Ectodermal cell (in vitro differentiated cells): ENCODE measurements at regions not wholly inside any gene's neighbourhood (a gene's known extent, or its start where the extent isn't known, plus 50 kb on each side); places are given as distances from the start of the nearest gene placed in this dataset.

Experiments used
- H3K27ac ChIP-seq: 2 replicates; pipeline ENCODE4 v1.7.0; 2013; ENCODE audit warnings: mild to moderate bottlenecking, low read depth, low read length; ENCODE audit not compliant: insufficient read depth, poor library complexity, severe bottlenecking
- H3K27me3 ChIP-seq: 2 replicates; pipeline ENCODE4 v1.7.0; 2013; ENCODE audit warnings: mild to moderate bottlenecking, low read length; ENCODE audit not compliant: insufficient read depth, control insufficient read depth, poor library complexity, severe bottlenecking
- H3K36me3 ChIP-seq: one replicate; pipeline ENCODE4 v1.7.0; 2013; ENCODE audit warnings: low read length; ENCODE audit not compliant: control insufficient read depth, insufficient read depth
- H3K4me1 ChIP-seq: one replicate; pipeline ENCODE4 v1.7.0; 2013; ENCODE audit warnings: low read length; ENCODE audit not compliant: control insufficient read depth, insufficient read depth
- H3K4me3 ChIP-seq: 2 replicates; pipeline ENCODE4 v1.7.0; 2013; ENCODE audit warnings: low read depth, low read length, control low read depth; ENCODE audit not compliant: insufficient read depth
- H3K9me3 ChIP-seq: 2 replicates; pipeline ENCODE4 v1.7.0; 2013; ENCODE audit warnings: mild to moderate bottlenecking, low read length, moderate library complexity; ENCODE audit not compliant: control insufficient read depth
- WGBS, 2 experiments: methylation state at CpG; one replicate each; pipeline ENCODE4 v1.1.7; 2013; ENCODE audit warnings: missing lambda C conversion rate in 2 of 2; 5-methylcytosine and 5-hydroxymethylcytosine counted together

- Histone ChIP-seq H3K4me3 (no peak overlapping the region), H3K9me3 (no peaks in the 10 kb centered on the region), H3K4me1 (no peaks in the 10 kb centered on the region), H3K27me3 (no peaks in the 10 kb centered on the region), H3K36me3 (no peaks in the 10 kb centered on the region), H3K27ac (no peak overlapping the region)
- WGBS, 2 experiments, result 87 to 90% methylated on average over 15 of the region's 15 CpGs
Measured at GRCh38 chr20:39248171-39248861, 286.2 kb downstream of the DHX35 start.

DNA sequence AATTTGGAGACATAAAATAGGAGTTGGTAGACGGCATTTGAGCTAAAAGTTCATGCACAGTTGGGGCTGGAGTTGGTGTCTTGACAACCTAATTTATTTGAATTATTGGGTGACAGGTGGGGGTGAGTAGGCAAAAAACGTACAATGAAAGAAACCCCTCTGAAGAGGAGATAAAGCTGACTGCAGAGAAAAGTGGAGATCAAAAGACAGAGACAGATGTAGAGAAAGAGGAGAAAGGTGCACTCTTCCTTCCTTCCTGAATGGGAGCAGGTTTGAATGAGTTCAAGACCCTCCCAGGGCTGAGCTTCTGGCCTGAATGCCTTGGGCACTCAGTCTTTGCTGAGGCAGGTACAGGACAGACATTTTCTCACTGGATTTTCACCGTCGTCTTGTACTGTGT is 284.3 kb downstream of the DHX35 start:
- Histone ChIP-seq H3K4me3 (no peak overlapping the region), H3K4me1 (no peaks in the 10 kb centered on the region), H3K27ac (no peak overlapping the region), H3K9me3 (no peaks in the 10 kb centered on the region), H3K27me3 (no peaks in the 10 kb centered on the region), H3K36me3 (no peaks in the 10 kb centered on the region)
- WGBS, 2 experiments, result 76 to 78% methylated on average over 4 of the region's 4 CpGs

- H3K36me3 ChIP-seq, result no peaks in the 10 kb centered on the region
- no peak overlapping the region for H3K27ac ChIP-seq
- no peaks in the 10 kb centered on the region for H3K9me3 ChIP-seq
- 77 to 80% methylated on average over 1 of the region's 1 CpG for WGBS, 2 experiments
- H3K4me1 ChIP-seq, result no peaks in the 10 kb centered on the region
- H3K27me3 ChIP-seq, result no peaks in the 10 kb centered on the region
- no peak overlapping the region for H3K4me3 ChIP-seq
Measured at GRCh38 chr20:39245685-39246311, 283.7 kb downstream of the DHX35 start.

GRCh38 chr20:39243962-39244361 is 281.8 kb downstream of the DHX35 start:
- H3K27ac ChIP-seq, result no peak overlapping the region
- no peaks in the 10 kb centered on the region for H3K36me3 ChIP-seq
- H3K9me3 ChIP-seq, result no peaks in the 10 kb centered on the region
- 82 to 92% methylated on average over 1 of the region's 1 CpG for WGBS, 2 experiments
- no peak overlapping the region for H3K4me3 ChIP-seq
- no peaks in the 10 kb centered on the region for H3K27me3 ChIP-seq
- no peaks in the 10 kb centered on the region for H3K4me1 ChIP-seq

DNA sequence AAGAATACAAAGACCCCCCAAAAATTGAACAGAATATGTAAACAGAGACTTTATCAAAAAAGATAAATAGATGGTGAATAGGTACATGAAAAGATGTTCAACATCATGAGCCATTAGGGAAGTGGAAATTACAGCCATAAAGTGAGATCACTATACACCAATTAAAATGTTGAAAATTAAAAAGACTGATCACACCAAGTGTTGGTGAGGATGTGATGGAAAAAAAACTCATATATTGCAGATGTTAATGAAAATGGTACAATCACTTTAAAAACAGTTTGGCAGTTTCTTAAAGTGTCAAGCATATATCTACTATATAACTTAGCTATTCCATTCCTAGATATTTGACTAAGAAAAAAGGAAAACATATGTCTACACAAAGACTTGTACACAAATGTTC is 280.5 kb downstream of the DHX35 start:
- Histone ChIP-seq H3K4me1 (no peaks in the 10 kb centered on the region), H3K9me3 (no peaks in the 10 kb centered on the region), H3K27ac (no peak overlapping the region)

DNA sequence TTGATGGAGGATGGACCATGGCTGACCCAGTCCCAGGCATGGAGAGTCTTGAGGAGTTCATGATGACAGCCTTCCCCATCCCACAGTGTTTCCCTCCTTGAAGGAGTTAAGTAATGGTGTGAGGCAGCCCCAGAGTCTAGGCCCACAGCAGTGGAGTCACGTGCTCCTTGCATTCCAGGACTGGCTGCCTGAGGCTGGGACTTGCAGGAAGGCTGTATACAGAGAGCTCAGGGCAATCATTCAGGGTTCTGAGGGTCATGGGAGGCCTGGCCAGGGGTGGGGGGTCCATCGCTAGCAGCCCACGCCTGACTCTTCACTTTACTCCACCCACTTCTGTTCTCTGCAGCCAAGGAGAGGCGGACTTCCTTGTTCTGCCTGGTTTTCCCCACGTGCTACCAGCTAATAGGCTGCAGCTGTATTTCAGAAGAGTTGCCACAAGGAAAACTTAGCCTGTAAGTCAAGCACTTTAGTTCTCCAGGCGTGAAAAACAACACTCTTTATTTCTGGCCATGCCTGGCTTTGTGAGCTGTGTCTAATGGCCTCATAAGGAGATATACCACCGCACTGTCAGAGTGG is 272.5 kb downstream of the DHX35 start:
- Histone ChIP-seq H3K27ac (no peak overlapping the region), H3K27me3 (no peaks in the 10 kb centered on the region), H3K36me3 (no peaks in the 10 kb centered on the region), H3K4me3 (no peak overlapping the region), H3K4me1 (no peaks in the 10 kb centered on the region), H3K9me3 (no peaks in the 10 kb centered on the region)
- 81 to 83% methylated on average over 7 of the region's 7 CpGs for WGBS, 2 experiments

More for the DNA sequence above, 280.5 kb downstream of the DHX35 start:
- H3K27me3 ChIP-seq, result no peaks in the 10 kb centered on the region
- no peak overlapping the region for H3K4me3 ChIP-seq
- no peaks in the 10 kb centered on the region for H3K36me3 ChIP-seq

- 90 to 94% methylated on average over 4 of the region's 4 CpGs for WGBS, 2 experiments
- Histone ChIP-seq H3K4me3 (no peak overlapping the region), H3K4me1 (no peaks in the 10 kb centered on the region), H3K27me3 (no peaks in the 10 kb centered on the region), H3K36me3 (no peaks in the 10 kb centered on the region), H3K9me3 (no peaks in the 10 kb centered on the region), H3K27ac (no peak overlapping the region)
Measured at GRCh38 chr20:39233755-39234154, 271.6 kb downstream of the DHX35 start.

DNA sequence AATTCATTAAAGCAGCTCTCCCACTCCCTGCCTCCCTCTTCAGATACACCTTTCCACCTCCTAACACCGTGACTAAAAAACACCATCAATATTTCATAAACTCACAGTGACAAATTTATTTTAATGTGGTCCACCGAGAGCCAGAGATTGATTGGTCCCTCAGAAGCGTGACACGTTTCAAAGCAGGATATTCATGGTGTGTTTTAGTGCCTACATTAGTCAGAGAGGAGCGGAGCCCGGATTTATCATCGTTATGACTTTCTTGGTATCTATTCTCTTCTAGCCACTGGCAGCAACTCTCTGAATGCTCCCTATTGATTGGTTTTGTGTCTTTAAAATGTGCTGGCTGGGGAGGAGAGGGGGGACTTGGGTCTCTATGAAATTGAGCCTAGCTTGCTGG is 265.3 kb downstream of the DHX35 start:
- WGBS, 2 experiments, result 91 to 92% methylated on average over 7 of the region's 7 CpGs
- Histone ChIP-seq H3K27me3 (no peaks in the 10 kb centered on the region), H3K36me3 (no peaks in the 10 kb centered on the region), H3K9me3 (no peaks in the 10 kb centered on the region), H3K4me1 (peaks cover 6% of the 10 kb centered on the region), H3K4me3 (no peak overlapping the region), H3K27ac (no peak overlapping the region)

- Histone ChIP-seq H3K36me3 (no peaks in the 10 kb centered on the region), H3K4me1 (peaks cover 11% of the 10 kb centered on the region), H3K4me3 (no peak overlapping the region), H3K27ac (no peak overlapping the region), H3K27me3 (no peaks in the 10 kb centered on the region), H3K9me3 (no peaks in the 10 kb centered on the region)
- 95% methylated on average over 1 of the region's 1 CpG for WGBS, 2 experiments
Measured at GRCh38 chr20:39225978-39226377, 263.8 kb downstream of the DHX35 start.

DNA sequence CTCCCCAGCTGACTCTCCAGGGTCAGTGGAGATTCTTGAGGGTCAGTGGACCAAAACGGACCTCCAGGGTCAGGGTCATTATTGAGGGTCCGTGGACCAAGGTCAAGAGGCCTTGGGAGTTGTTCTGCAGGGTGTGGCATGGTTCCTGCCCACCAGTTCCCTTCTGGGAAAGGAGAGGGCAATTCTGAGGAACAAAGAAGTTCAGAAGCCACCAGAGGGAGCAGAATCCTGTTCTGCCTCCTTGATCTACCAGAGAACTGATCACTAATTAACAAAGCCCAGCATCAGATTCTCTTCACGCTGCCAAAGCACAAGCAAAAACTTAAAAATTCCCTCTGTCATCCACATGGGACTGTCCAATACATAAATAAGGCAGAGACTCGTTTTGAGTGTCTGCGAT is 263.4 kb downstream of the DHX35 start:
- Histone ChIP-seq H3K4me3 (no peak overlapping the region), H3K36me3 (no peaks in the 10 kb centered on the region), H3K27me3 (no peaks in the 10 kb centered on the region), H3K4me1 (peaks cover 11% of the 10 kb centered on the region), H3K27ac (no peak overlapping the region), H3K9me3 (no peaks in the 10 kb centered on the region)
- 81 to 84% methylated on average over 5 of the region's 5 CpGs for WGBS, 2 experiments
